Trophoblast cell (in vitro differentiated cells and primary cell): ENCODE measurements at regions not wholly inside any gene's neighbourhood (a gene's known extent, or its start where the extent isn't known, plus 50 kb on each side); places are given as distances from the start of the nearest gene placed in this dataset.

Experiments used
- DNase-seq, 2 donors: peaks; one replicate each; pipeline ENCODE4 v3.0.0-alpha.2; 2016
- H2AFZ ChIP-seq: 2 replicates; pipeline ENCODE4 v1.6.1; 2013; ENCODE audit warnings: low read length, moderate library complexity, mild to moderate bottlenecking; ENCODE audit not compliant: insufficient read depth, poor library complexity
- H2AK5ac ChIP-seq: 2 replicates; pipeline ENCODE4 v1.6.1; 2013; ENCODE audit warnings: mild to moderate bottlenecking, low read length
- H2BK120ac ChIP-seq: 2 replicates; pipeline ENCODE4 v1.6.1; 2013; ENCODE audit warnings: low read length, mild to moderate bottlenecking, moderate library complexity; ENCODE audit not compliant: insufficient read depth, poor library complexity
- H2BK12ac ChIP-seq: 2 replicates; pipeline ENCODE4 v1.6.1; 2013; ENCODE audit warnings: mild to moderate bottlenecking, low read length, moderate library complexity
- H2BK5ac ChIP-seq: 2 replicates; pipeline ENCODE4 v1.6.1; 2013; ENCODE audit warnings: low read length, low read depth, moderate library complexity, mild to moderate bottlenecking; ENCODE audit not compliant: poor library complexity
- H3K14ac ChIP-seq: 2 replicates; pipeline ENCODE4 v1.6.1; 2013; ENCODE audit warnings: mild to moderate bottlenecking, low read length
- H3K18ac ChIP-seq: 2 replicates; pipeline ENCODE4 v1.6.1; 2013; ENCODE audit warnings: mild to moderate bottlenecking, low read length
- H3K23ac ChIP-seq: 2 replicates; pipeline ENCODE4 v1.6.1; 2013; ENCODE audit warnings: low read length
- H3K27ac ChIP-seq: 2 replicates; pipeline ENCODE4 v1.5.1; 2013; ENCODE audit warnings: low read depth, mild to moderate bottlenecking, inconsistent platforms, low read length, moderate library complexity
- H3K27me3 ChIP-seq: 2 replicates; pipeline ENCODE4 v1.6.1; 2013; ENCODE audit warnings: inconsistent platforms, mild to moderate bottlenecking, low read length, moderate library complexity; ENCODE audit not compliant: insufficient read depth
- H3K36me3 ChIP-seq, 2 experiments: 1 replicate in 1 of 2; 2 replicates in 1 of 2; pipeline ENCODE4 v1.6.1; 2013; ENCODE audit warnings: low read length in 2 of 2, mild to moderate bottlenecking in 2 of 2, moderate library complexity in 1 of 2; ENCODE audit not compliant: insufficient read depth in 2 of 2, control insufficient read depth in 1 of 2
- H3K4ac ChIP-seq: 2 replicates; pipeline ENCODE4 v1.6.1; 2013; ENCODE audit warnings: low read depth, mild to moderate bottlenecking, low read length, moderate library complexity
- H3K4me1 ChIP-seq, 2 experiments: 1 replicate in 1 of 2; 2 replicates in 1 of 2; pipeline ENCODE4 v1.6.1; 2013; ENCODE audit warnings: low read length in 2 of 2, mild to moderate bottlenecking in 2 of 2, moderate library complexity in 1 of 2; ENCODE audit not compliant: insufficient read depth in 2 of 2, control insufficient read depth in 1 of 2
- H3K4me2 ChIP-seq: 2 replicates; pipeline ENCODE4 v1.6.1; 2013; ENCODE audit warnings: inconsistent platforms, mild to moderate bottlenecking, low read length, moderate library complexity
- H3K4me3 ChIP-seq: 2 replicates; pipeline ENCODE4 v1.5.1; 2013; ENCODE audit warnings: mild to moderate bottlenecking, low read depth, low read length, inconsistent platforms
- H3K79me1 ChIP-seq: one replicate; pipeline ENCODE4 v1.6.1; 2013; ENCODE audit warnings: low read length
- H3K79me2 ChIP-seq: 2 replicates; pipeline ENCODE4 v1.6.1; 2013; ENCODE audit warnings: low read length, mild to moderate bottlenecking; ENCODE audit not compliant: control insufficient read depth, insufficient read depth, poor library complexity
- H3K9ac ChIP-seq: 2 replicates; pipeline ENCODE4 v1.6.1; 2013; ENCODE audit warnings: mild to moderate bottlenecking, low read length
- H3K9me3 ChIP-seq: 2 replicates; pipeline ENCODE4 v1.6.1; 2013; ENCODE audit warnings: low read depth, mild to moderate bottlenecking, control low read depth, inconsistent platforms, low read length; ENCODE audit not compliant: insufficient read depth
- H4K12ac ChIP-seq: 2 replicates; pipeline ENCODE4 v1.6.1; 2013; ENCODE audit warnings: low read depth, mild to moderate bottlenecking, low read length, moderate library complexity
- H4K8ac ChIP-seq: 2 replicates; pipeline ENCODE4 v1.6.1; 2013; ENCODE audit warnings: low read depth, mild to moderate bottlenecking, low read length, moderate library complexity
- H4K91ac ChIP-seq: one replicate; pipeline ENCODE4 v1.6.1; 2013; ENCODE audit warnings: low read depth, mild to moderate bottlenecking, low read length, moderate library complexity
- WGBS: extraction: QIAGEN DNeasy Blood & Tissue Kit; methylation state at CpG from one replicate; pipeline ENCODE4 v1.1.7; 2013; ENCODE audit warnings: missing lambda C conversion rate; ENCODE audit not compliant: insufficient read length, insufficient coverage; ENCODE audit errors: extremely low coverage; 5-methylcytosine and 5-hydroxymethylcytosine counted together

GRCh38 chr3:71991681-71992080, 206.7 kb upstream of the PROK2 start:
- H3K14ac ChIP-seq, result no peak overlapping the region

DNA sequence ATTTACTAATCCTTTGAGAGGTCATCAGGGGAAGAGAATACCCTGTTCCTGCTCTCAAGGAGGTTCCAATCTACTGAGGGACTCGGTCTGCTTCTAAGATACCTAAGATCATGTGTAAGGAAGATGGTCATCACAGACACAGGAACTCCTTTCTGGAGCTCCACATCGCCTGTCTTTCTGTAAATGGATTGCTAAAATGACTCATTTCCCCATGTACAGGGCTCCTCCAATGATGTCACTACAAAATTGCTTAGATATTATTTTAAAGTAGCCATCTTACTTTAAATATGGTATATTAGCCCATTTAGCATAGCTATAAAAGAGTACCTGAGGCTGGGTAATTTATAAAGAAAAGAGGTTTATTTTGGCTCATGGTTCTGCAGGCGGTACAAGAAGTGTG, 206.1 kb upstream of the PROK2 start:
- Histone ChIP-seq H4K8ac (no peak overlapping the region), H3K14ac (no peak overlapping the region), H3K79me1 (no peaks in the 10 kb centered on the region), H2BK5ac (no peak overlapping the region), H2AK5ac (no peak overlapping the region), H3K27me3 (no peaks in the 10 kb centered on the region), H3K9ac (no peak overlapping the region), H3K18ac (no peak overlapping the region), H3K4me1 (peaks cover 0 to 2% of the 10 kb centered on the region in 2 experiments), H2AFZ (no peak overlapping the region), H3K4me3 (no peak overlapping the region), H3K27ac (no peak overlapping the region), H2BK120ac (no peak overlapping the region), H3K4ac (no peak overlapping the region), H3K9me3 (peaks cover 4% of the 10 kb centered on the region), H2BK12ac (no peak overlapping the region), H3K79me2 (no peaks in the 10 kb centered on the region), H3K23ac (no peak overlapping the region), H4K91ac (no peak overlapping the region), H3K4me2 (no peak overlapping the region), H3K36me3 (no peaks in the 10 kb centered on the region), H4K12ac (no peak overlapping the region)
- no peak for DNase-seq
- no CpG with 5 or more reads among the region's 3 CpGs for WGBS

More at GRCh38 chr3:71991681-71992080, 206.7 kb upstream of the PROK2 start:
- Histone ChIP-seq H3K36me3 (no peaks in the 10 kb centered on the region), H4K91ac (no peak overlapping the region), H3K18ac (no peak overlapping the region), H3K23ac (no peak overlapping the region), H3K79me2 (no peaks in the 10 kb centered on the region), H3K9me3 (peaks cover 4% of the 10 kb centered on the region), H3K4me3 (no peak overlapping the region), H3K27me3 (no peaks in the 10 kb centered on the region), H2AFZ (no peak overlapping the region), H4K12ac (no peak overlapping the region), H2BK5ac (no peak overlapping the region), H3K4ac (no peak overlapping the region), H3K27ac (no peak overlapping the region), H3K4me1 (peaks cover 0 to 2% of the 10 kb centered on the region in 2 experiments), H4K8ac (no peak overlapping the region), H3K4me2 (no peak overlapping the region), H2BK120ac (no peak overlapping the region), H3K9ac (no peak overlapping the region), H2AK5ac (no peak overlapping the region), H2BK12ac (no peak overlapping the region), H3K79me1 (no peaks in the 10 kb centered on the region)
- peak in 1 of 2 donors; percentile 43 for DNase-seq
- WGBS, result no CpG with 5 or more reads among the region's 2 CpGs

GRCh38 chr3:71990545-71990944, 205.6 kb upstream of the PROK2 start:
- Histone ChIP-seq H3K79me2 (no peaks in the 10 kb centered on the region), H3K27ac (no peak overlapping the region), H3K18ac (no peak overlapping the region), H3K36me3 (no peaks in the 10 kb centered on the region), H3K79me1 (no peaks in the 10 kb centered on the region), H3K9ac (no peak overlapping the region), H3K4ac (no peak overlapping the region), H2AFZ (no peak overlapping the region), H3K14ac (no peak overlapping the region), H3K23ac (no peak overlapping the region), H3K27me3 (no peaks in the 10 kb centered on the region), H2BK12ac (no peak overlapping the region), H4K12ac (no peak overlapping the region), H4K8ac (no peak overlapping the region), H3K9me3 (peaks cover 4% of the 10 kb centered on the region), H2BK120ac (no peak overlapping the region), H3K4me2 (no peak overlapping the region), H3K4me3 (no peak overlapping the region), H2BK5ac (no peak overlapping the region), H4K91ac (no peak overlapping the region), H3K4me1 (peaks cover 0 to 2% of the 10 kb centered on the region in 2 experiments), H2AK5ac (no peak overlapping the region)
- no peak for DNase-seq

- Histone ChIP-seq H3K9ac (no peak overlapping the region), H3K27me3 (no peaks in the 10 kb centered on the region), H3K4ac (no peak overlapping the region), H3K14ac (no peak overlapping the region), H2BK12ac (no peak overlapping the region), H4K91ac (no peak overlapping the region), H3K4me3 (no peak overlapping the region), H2BK120ac (no peak overlapping the region), H4K8ac (no peak overlapping the region), H3K9me3 (peaks cover 2% of the 10 kb centered on the region), H3K4me2 (no peak overlapping the region), H2BK5ac (no peak overlapping the region), H3K18ac (no peak overlapping the region), H2AFZ (no peak overlapping the region), H3K36me3 (no peaks in the 10 kb centered on the region), H3K4me1 (peaks cover 0 to 2% of the 10 kb centered on the region in 2 experiments), H2AK5ac (no peak overlapping the region), H3K23ac (no peak overlapping the region), H3K79me1 (no peaks in the 10 kb centered on the region), H3K79me2 (no peaks in the 10 kb centered on the region), H4K12ac (no peak overlapping the region), H3K27ac (no peak overlapping the region)
- no peak for DNase-seq
- no CpG with 5 or more reads among the region's 4 CpGs for WGBS
Measured at GRCh38 chr3:71989165-71989564, 204.2 kb upstream of the PROK2 start.
